Endodermal cell (in vitro differentiated cells): ENCODE measurements at regions not wholly inside any gene's neighbourhood (a gene's known extent, or its start where the extent isn't known, plus 50 kb on each side); places are given as distances from the start of the nearest gene placed in this dataset.

ENCODE experiments used
- DNase-seq: peaks from one replicate; pipeline ENCODE4 v3.0.0-alpha.2; 2017
- H3K27ac ChIP-seq: 2 replicates; pipeline ENCODE4 v1.5.1; 2013; ENCODE audit warnings: mild to moderate bottlenecking, low read depth, low read length, moderate library complexity
- H3K27me3 ChIP-seq: 2 replicates; pipeline ENCODE4 v1.6.1; 2013; ENCODE audit warnings: mild to moderate bottlenecking, low read length, moderate library complexity; ENCODE audit not compliant: insufficient read depth, control insufficient read depth, poor library complexity, severe bottlenecking
- H3K36me3 ChIP-seq: 2 replicates; pipeline ENCODE4 v1.7.0; 2013; ENCODE audit warnings: mild to moderate bottlenecking, low read length, moderate library complexity; ENCODE audit not compliant: control insufficient read depth, insufficient read depth
- H3K4me1 ChIP-seq: one replicate; pipeline ENCODE4 v1.7.0; 2013; ENCODE audit warnings: low read length; ENCODE audit not compliant: control insufficient read depth, insufficient read depth
- H3K4me3 ChIP-seq: 2 replicates; pipeline ENCODE4 v1.5.1; 2013; ENCODE audit warnings: mild to moderate bottlenecking, low read length, moderate library complexity
- H3K9ac ChIP-seq: 2 replicates; pipeline ENCODE4 v1.6.1; 2013; ENCODE audit warnings: mild to moderate bottlenecking, low read length, moderate library complexity; ENCODE audit not compliant: poor library complexity, severe bottlenecking; ENCODE audit errors: extremely low read depth
- H3K9me3 ChIP-seq: 2 replicates; pipeline ENCODE4 v1.6.1; 2013; ENCODE audit warnings: mild to moderate bottlenecking, low read length, moderate library complexity; ENCODE audit not compliant: control insufficient read depth
- H3K27ac Mint-ChIP-seq: 2 replicates; pipeline ENCODE4 v1.8.0; 2020; ENCODE audit warnings: mixed read lengths
- H3K27me3 Mint-ChIP-seq: 2 replicates; pipeline ENCODE4 v1.8.0; 2021; ENCODE audit warnings: mild to moderate bottlenecking, mixed read lengths; ENCODE audit not compliant: insufficient read depth
- H3K36me3 Mint-ChIP-seq: 2 replicates; pipeline ENCODE4 v1.8.0; 2020; ENCODE audit warnings: low read depth, mixed read lengths
- H3K4me1 Mint-ChIP-seq: 2 replicates; pipeline ENCODE4 v1.8.0; 2020; ENCODE audit warnings: mixed read lengths
- H3K4me3 Mint-ChIP-seq: 2 replicates; pipeline ENCODE4 v1.8.0; 2020; ENCODE audit warnings: mild to moderate bottlenecking, moderate library complexity, mixed read lengths
- H3K9me3 Mint-ChIP-seq: 2 replicates; pipeline ENCODE4 v1.8.0; 2020; ENCODE audit warnings: mild to moderate bottlenecking, mixed read lengths
- WGBS, 2 experiments: methylation state at CpG; one replicate each; pipeline versions ENCODE4 v1.1.5 to v1.1.7; 2013; ENCODE audit warnings: missing lambda C conversion rate in 2 of 2, mixed read lengths in 1 of 2; ENCODE audit not compliant: insufficient coverage in 1 of 2, insufficient read length in 1 of 2; 5-methylcytosine and 5-hydroxymethylcytosine counted together
- TF ChIP-seq, protein P1 (sequence below): fragments of 200-600 bp; sonication (generic); conservative IDR thresholded peaks from 2 replicates; pipeline ENCODE4 v1.5.0; 2021; ENCODE audit warnings: antibody characterized with exemption, mild to moderate bottlenecking

DNA sequence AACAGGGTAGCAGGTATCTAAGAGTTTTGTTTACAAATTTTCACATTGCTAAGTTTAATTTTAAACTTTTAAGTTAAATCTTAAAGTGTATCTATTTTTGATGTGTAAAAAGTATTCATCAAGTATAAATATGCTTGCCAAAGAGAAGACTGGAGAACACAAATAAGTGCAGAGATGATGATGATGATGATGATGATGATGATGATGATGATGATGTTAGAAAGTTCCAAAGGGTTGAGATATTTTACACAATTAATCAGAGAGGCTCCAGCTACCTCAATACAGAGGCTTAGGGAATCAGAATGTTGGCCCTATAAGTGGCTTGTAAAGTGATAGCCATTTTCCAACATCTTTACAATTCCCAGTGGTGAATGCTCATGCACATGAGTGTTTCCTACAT lies 209.0 kb upstream of the NPVF start:
- no peaks in the 10 kb centered on the region for H3K36me3 Mint-ChIP-seq
- H3K4me3 Mint-ChIP-seq = no peak overlapping the region

DNA sequence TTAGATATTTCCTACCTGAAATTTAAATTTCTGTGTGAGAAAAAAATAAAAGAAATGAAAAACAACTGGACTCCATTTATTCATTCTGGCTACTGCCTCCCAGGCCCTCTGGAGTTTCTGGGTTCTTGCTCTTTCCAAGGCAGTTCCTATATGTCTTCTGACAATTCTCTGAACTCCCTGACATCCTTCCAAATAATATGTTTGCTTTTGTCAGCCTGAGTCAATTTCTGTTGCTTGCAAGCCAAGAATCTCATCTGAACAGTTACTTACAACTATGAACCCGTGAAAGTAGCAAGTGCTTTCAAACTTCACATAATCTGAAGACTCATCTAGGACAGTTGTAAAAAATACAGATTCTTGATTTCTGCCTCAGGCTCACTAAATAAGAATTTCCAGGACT lies 216.7 kb upstream of the NPVF start:
- H3K9me3 ChIP-seq = peaks cover 23% of the 10 kb centered on the region
- H3K4me3 Mint-ChIP-seq = no peak overlapping the region
- H3K4me1 ChIP-seq = no peaks in the 10 kb centered on the region
- no peak overlapping the region for H3K4me3 ChIP-seq
- no peak for DNase-seq
- no peaks in the 10 kb centered on the region for H3K36me3 ChIP-seq
- TF ChIP-seq, protein P1, sequence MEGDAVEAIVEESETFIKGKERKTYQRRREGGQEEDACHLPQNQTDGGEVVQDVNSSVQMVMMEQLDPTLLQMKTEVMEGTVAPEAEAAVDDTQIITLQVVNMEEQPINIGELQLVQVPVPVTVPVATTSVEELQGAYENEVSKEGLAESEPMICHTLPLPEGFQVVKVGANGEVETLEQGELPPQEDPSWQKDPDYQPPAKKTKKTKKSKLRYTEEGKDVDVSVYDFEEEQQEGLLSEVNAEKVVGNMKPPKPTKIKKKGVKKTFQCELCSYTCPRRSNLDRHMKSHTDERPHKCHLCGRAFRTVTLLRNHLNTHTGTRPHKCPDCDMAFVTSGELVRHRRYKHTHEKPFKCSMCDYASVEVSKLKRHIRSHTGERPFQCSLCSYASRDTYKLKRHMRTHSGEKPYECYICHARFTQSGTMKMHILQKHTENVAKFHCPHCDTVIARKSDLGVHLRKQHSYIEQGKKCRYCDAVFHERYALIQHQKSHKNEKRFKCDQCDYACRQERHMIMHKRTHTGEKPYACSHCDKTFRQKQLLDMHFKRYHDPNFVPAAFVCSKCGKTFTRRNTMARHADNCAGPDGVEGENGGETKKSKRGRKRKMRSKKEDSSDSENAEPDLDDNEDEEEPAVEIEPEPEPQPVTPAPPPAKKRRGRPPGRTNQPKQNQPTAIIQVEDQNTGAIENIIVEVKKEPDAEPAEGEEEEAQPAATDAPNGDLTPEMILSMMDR = no peak
- no peaks in the 10 kb centered on the region for H3K36me3 Mint-ChIP-seq
- no peaks in the 10 kb centered on the region for H3K27me3 Mint-ChIP-seq
- H3K27ac ChIP-seq = no peak overlapping the region
- H3K9ac ChIP-seq = no peak overlapping the region
- no peaks in the 10 kb centered on the region for H3K27me3 ChIP-seq
- H3K27ac Mint-ChIP-seq = no peak overlapping the region
- H3K9me3 Mint-ChIP-seq = peaks cover 43% of the 10 kb centered on the region
- WGBS, 2 experiments = 85 to 92% methylated on average over 1 of the region's 1 CpG
- H3K4me1 Mint-ChIP-seq = no peaks in the 10 kb centered on the region

More for the DNA sequence above, 209.0 kb upstream of the NPVF start:
- Histone ChIP-seq H3K27me3 (no peaks in the 10 kb centered on the region), H3K27ac (no peak overlapping the region), H3K9ac (no peak overlapping the region), H3K36me3 (no peaks in the 10 kb centered on the region), H3K4me1 (peaks cover 4% of the 10 kb centered on the region), H3K4me3 (no peak overlapping the region), H3K9me3 (peaks cover 20% of the 10 kb centered on the region)
- H3K27me3 Mint-ChIP-seq = no peaks in the 10 kb centered on the region
- H3K27ac Mint-ChIP-seq = no peak overlapping the region
- no peak for DNase-seq
- H3K9me3 Mint-ChIP-seq = peaks cover 38% of the 10 kb centered on the region
- peaks cover 15% of the 10 kb centered on the region for H3K4me1 Mint-ChIP-seq
- TF ChIP-seq, protein P1 = no peak

DNA sequence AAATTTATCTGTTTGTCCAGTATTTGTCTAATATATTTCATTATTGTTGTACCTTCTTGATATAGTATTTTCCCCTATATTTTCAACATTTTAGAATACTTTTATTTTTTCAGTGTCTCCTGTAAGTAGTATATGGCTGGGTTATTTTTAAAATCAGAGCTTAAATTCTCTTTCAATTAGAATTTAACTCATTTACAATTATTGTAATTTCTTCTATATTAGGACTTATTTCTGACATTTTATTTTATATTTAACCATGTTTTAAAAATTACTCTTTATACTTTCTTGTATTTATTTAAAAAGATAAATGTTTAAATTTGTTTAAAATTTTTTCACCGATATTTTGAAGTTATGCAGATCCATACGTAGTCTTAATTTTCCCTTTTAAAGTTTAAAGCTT lies 220.0 kb upstream of the NPVF start:
- H3K36me3 ChIP-seq = no peaks in the 10 kb centered on the region
- no peaks in the 10 kb centered on the region for H3K27me3 Mint-ChIP-seq

More for the DNA sequence above, 220.0 kb upstream of the NPVF start:
- Mint-ChIP-seq H3K4me3 (no peak overlapping the region), H3K4me1 (no peaks in the 10 kb centered on the region), H3K9me3 (peaks cover 12% of the 10 kb centered on the region), H3K36me3 (no peaks in the 10 kb centered on the region), H3K27ac (no peak overlapping the region)
- DNase-seq = no peak
- TF ChIP-seq, protein P1 = no peak
- Histone ChIP-seq H3K27me3 (no peaks in the 10 kb centered on the region), H3K4me3 (no peak overlapping the region), H3K27ac (no peak overlapping the region), H3K4me1 (no peaks in the 10 kb centered on the region), H3K9me3 (peaks cover 3% of the 10 kb centered on the region), H3K9ac (no peak overlapping the region)
- 95% methylated on average over 2 of the region's 2 CpGs; no CpG with 5 or more reads in 1 of the 2 experiments for WGBS, 2 experiments
